Activated CD4-positive, CD25-positive, alpha-beta regulatory T cell treated with anti-CD3 and anti-CD28 coated beads, Interleukin-2, amount 50 U/mL, for 24 hours (primary cell): ENCODE measurements at regions not wholly inside any gene's neighbourhood (a gene's known extent, or its start where the extent isn't known, plus 50 kb on each side); places are given as distances from the start of the nearest gene placed in this dataset.
A peak's percentile ranks its signal among the peaks of the same experiment; 100 is the strongest.

ENCODE experiments used
- ATAC-seq, 2 donors: fragments of 150-1000 bp; cut with Tn5 transposase; one replicate each; pipeline ENCODE4 v1.10.0; 2021; ENCODE audit warnings: mild to moderate bottlenecking in 1 of 2, moderate library complexity in 1 of 2

- no peak for ATAC-seq
Observed at GRCh38 chr3:7793786-7794185, 707.8 kb upstream of the LMCD1 start.

- ATAC-seq: no peak
Observed at GRCh38 chr3:7798276-7798675, 703.3 kb upstream of the LMCD1 start.

GRCh38 chr3:7800006-7800780 lies 701.4 kb upstream of the LMCD1 start:
- no peak for ATAC-seq

- no peak for ATAC-seq
Observed at GRCh38 chr3:7812490-7812889, 689.1 kb upstream of the LMCD1 start.

GRCh38 chr3:7813365-7813764 lies 688.3 kb upstream of the LMCD1 start:
- no peak for ATAC-seq

- ATAC-seq: no peak
Observed at GRCh38 chr3:7817239-7817638, 684.4 kb upstream of the LMCD1 start.

- ATAC-seq: no peak
Observed at GRCh38 chr3:7820969-7821368, 680.7 kb upstream of the LMCD1 start.

GRCh38 chr3:7821858-7822257 lies 679.8 kb upstream of the LMCD1 start:
- ATAC-seq: no peak

- no peak for ATAC-seq
Observed at GRCh38 chr3:7841451-7841850, 660.2 kb upstream of the LMCD1 start.

GRCh38 chr3:7843441-7843840 lies 658.2 kb upstream of the LMCD1 start:
- ATAC-seq: no peak

GRCh38 chr3:7847021-7847420 lies 654.6 kb upstream of the LMCD1 start:
- ATAC-seq: no peak

- no peak for ATAC-seq
Observed at GRCh38 chr3:7847521-7847920, 654.1 kb upstream of the LMCD1 start.

- no peak for ATAC-seq
Observed at GRCh38 chr3:7854266-7854665, 647.4 kb upstream of the LMCD1 start.

- no peak for ATAC-seq
Observed at GRCh38 chr3:7854721-7855120, 646.9 kb upstream of the LMCD1 start.

- ATAC-seq: no peak
Observed at GRCh38 chr3:7865611-7866010, 636.0 kb upstream of the LMCD1 start.

- ATAC-seq: no peak
Observed at GRCh38 chr3:7867587-7867986, 634.0 kb upstream of the LMCD1 start.

GRCh38 chr3:7871003-7871560 lies 630.5 kb upstream of the LMCD1 start:
- no peak for ATAC-seq

GRCh38 chr3:7874116-7874515 lies 627.5 kb upstream of the LMCD1 start:
- no peak for ATAC-seq

- ATAC-seq: no peak
Observed at GRCh38 chr3:7875925-7876324, 625.7 kb upstream of the LMCD1 start.

GRCh38 chr3:7876741-7877297 lies 624.8 kb upstream of the LMCD1 start:
- ATAC-seq: peak; percentile 69 to 71

GRCh38 chr3:7877312-7877711 lies 624.3 kb upstream of the LMCD1 start:
- ATAC-seq: no peak

- ATAC-seq: no peak
Observed at GRCh38 chr3:7879572-7879971, 622.1 kb upstream of the LMCD1 start.

- ATAC-seq: no peak
Observed at GRCh38 chr3:7881946-7882345, 619.7 kb upstream of the LMCD1 start.

- ATAC-seq: no peak
Observed at GRCh38 chr3:7897655-7898054, 604.0 kb upstream of the LMCD1 start.

- no peak for ATAC-seq
Observed at GRCh38 chr3:7913283-7913682, 588.3 kb upstream of the LMCD1 start.
